ENCODE measurements at regions not wholly inside any gene's neighbourhood (a gene's known extent, or its start where the extent isn't known, plus 50 kb on each side); places are given as distances from the start of the nearest gene placed in this dataset.

GRCh38 chr5:74116266-74116665 is 490.3 kb downstream of the ARHGEF28 start:
- no peak for DNase-seq (ENCODE audit: low read depth)
- TF ChIP-seq CTCF (IDR thresholded peaks at IDR 0.05; ENCODE audit: insufficient read depth, low read length, severe bottlenecking): no peak
- no peak for FAIRE-seq
- H3K4me3 ChIP-seq (ENCODE audit: low read depth, low read length): no peak overlapping the region
- no peaks in the 10 kb centered on the region for H3K27me3 ChIP-seq (ENCODE audit: control insufficient read depth, insufficient read depth, low read length)
- H3K36me3 ChIP-seq (ENCODE audit: control insufficient read depth, insufficient read depth, low read length): no peaks in the 10 kb centered on the region

GRCh38 chr5:74113927-74114326 is 487.9 kb downstream of the ARHGEF28 start:
- Histone ChIP-seq H3K4me3 (ENCODE audit: low read depth, low read length) (no peak overlapping the region), H3K27me3 (ENCODE audit: control insufficient read depth, insufficient read depth, low read length) (no peaks in the 10 kb centered on the region), H3K36me3 (ENCODE audit: control insufficient read depth, insufficient read depth, low read length) (no peaks in the 10 kb centered on the region)
- TF ChIP-seq CTCF (IDR thresholded peaks at IDR 0.05; ENCODE audit: insufficient read depth, low read length, severe bottlenecking): no peak
- DNase-seq (ENCODE audit: low read depth) (no peak), FAIRE-seq (no peak)

- Histone ChIP-seq H3K27me3 (ENCODE audit: control insufficient read depth, insufficient read depth, low read length) (no peaks in the 10 kb centered on the region), H3K36me3 (ENCODE audit: control insufficient read depth, insufficient read depth, low read length) (no peaks in the 10 kb centered on the region), H3K4me3 (ENCODE audit: low read depth, low read length) (no peak overlapping the region)
- FAIRE-seq (no peak), DNase-seq (ENCODE audit: low read depth) (no peak)
- no peak for TF ChIP-seq CTCF (IDR thresholded peaks at IDR 0.05; ENCODE audit: insufficient read depth, low read length, severe bottlenecking)
Measured at GRCh38 chr5:74113196-74113540, 487.2 kb downstream of the ARHGEF28 start.

- peak; percentile 32 for FAIRE-seq
Measured at GRCh38 chr5:74112372-74113195, 486.6 kb downstream of the ARHGEF28 start.

GRCh38 chr5:74111764-74112163 is 485.8 kb downstream of the ARHGEF28 start:
- FAIRE-seq (no peak), DNase-seq (ENCODE audit: low read depth) (no peak)
- Histone ChIP-seq H3K27me3 (ENCODE audit: control insufficient read depth, insufficient read depth, low read length) (no peaks in the 10 kb centered on the region), H3K4me3 (ENCODE audit: low read depth, low read length) (no peak overlapping the region), H3K36me3 (ENCODE audit: control insufficient read depth, insufficient read depth, low read length) (no peaks in the 10 kb centered on the region)
- no peak for TF ChIP-seq CTCF (IDR thresholded peaks at IDR 0.05; ENCODE audit: insufficient read depth, low read length, severe bottlenecking)

More at GRCh38 chr5:74112372-74113195, 486.6 kb downstream of the ARHGEF28 start:
- no peaks in the 10 kb centered on the region for H3K36me3 ChIP-seq (ENCODE audit: control insufficient read depth, insufficient read depth, low read length)
- H3K27me3 ChIP-seq (ENCODE audit: control insufficient read depth, insufficient read depth, low read length): no peaks in the 10 kb centered on the region
- H3K4me3 ChIP-seq (ENCODE audit: low read depth, low read length): no peak overlapping the region
- no peak for DNase-seq (ENCODE audit: low read depth)
- no peak for TF ChIP-seq CTCF (IDR thresholded peaks at IDR 0.05; ENCODE audit: insufficient read depth, low read length, severe bottlenecking)

- Histone ChIP-seq H3K27me3 (ENCODE audit: control insufficient read depth, insufficient read depth, low read length) (no peaks in the 10 kb centered on the region), H3K4me3 (ENCODE audit: low read depth, low read length) (no peak overlapping the region), H3K36me3 (ENCODE audit: control insufficient read depth, insufficient read depth, low read length) (no peaks in the 10 kb centered on the region)
- no peak for TF ChIP-seq CTCF (IDR thresholded peaks at IDR 0.05; ENCODE audit: insufficient read depth, low read length, severe bottlenecking)
- no peak for DNase-seq (ENCODE audit: low read depth)
- FAIRE-seq: no peak
Measured at GRCh38 chr5:74109344-74109743, 483.3 kb downstream of the ARHGEF28 start.

All from bronchial epithelial cell (primary cell).